PC-3 (cell line): ENCODE measurements at regions not wholly inside any gene's neighbourhood (a gene's known extent, or its start where the extent isn't known, plus 50 kb on each side); places are given as distances from the start of the nearest gene placed in this dataset.

ENCODE experiments used
- ATAC-seq: fragments of 200-7000 bp; cut with Tn5 transposase; 2 replicates; pipeline ENCODE4 v1.9.1; 2020; ENCODE audit warnings: mild to moderate bottlenecking, moderate library complexity
- BruUV-seq: library from RNA; stranded (reverse); fragments of 400-500 nt; replicated peaks from 2 replicates; lab custom pipeline; 2021; lab: Mats Ljungman, UMichigan
- CTCF ChIA-PET: fragments of 300-600 bp; sonication (Branson Sonifier 250); formaldehyde crosslinking; loops from one replicate; lab custom pipeline; 2022; ENCODE audit warnings: antibody characterized with exemption; lab: Charles Lee
- POLR2A ChIA-PET: fragments of 300-600 bp; sonication (Branson Sonifier 250); formaldehyde crosslinking; loops from one replicate; lab custom pipeline; 2022; ENCODE audit warnings: antibody characterized with exemption; ENCODE audit not compliant: unreplicated experiment; lab: Charles Lee
- DNase-seq: peaks from one replicate; pipeline ENCODE4 v3.0.0-alpha.2; 2015
- H2AFZ ChIP-seq: fragments of 300-600 bp; sonication (generic); 2 replicates; pipeline ENCODE4 v1.6.0; 2016; ENCODE audit warnings: antibody characterized with exemption, low read length
- H3F3A ChIP-seq: fragments of 300-600 bp; sonication (generic); one replicate; pipeline ENCODE4 v1.6.0; 2017; ENCODE audit warnings: antibody characterized with exemption, low read length, control low read depth, mild to moderate bottlenecking; ENCODE audit not compliant: unreplicated experiment
- H3K27ac ChIP-seq: fragments of 300-600 bp; sonication (generic); 2 replicates; pipeline ENCODE4 v1.5.1; 2016; ENCODE audit warnings: mild to moderate bottlenecking, low read length
- H3K27me3 ChIP-seq: fragments of 300-600 bp; sonication (generic); 2 replicates; pipeline ENCODE4 v1.6.1; 2016; ENCODE audit warnings: low read length, mixed read lengths
- H3K36me3 ChIP-seq: fragments of 300-600 bp; sonication (generic); 2 replicates; pipeline ENCODE4 v1.6.1; 2016; ENCODE audit warnings: low read depth, mixed run types, low read length, mixed read lengths
- H3K4me1 ChIP-seq: fragments of 300-600 bp; sonication (generic); 2 replicates; pipeline ENCODE4 v1.5.1; 2016; ENCODE audit warnings: low read length; ENCODE audit not compliant: insufficient read depth
- H3K4me2 ChIP-seq: fragments of 300-600 bp; sonication (generic); 2 replicates; pipeline ENCODE4 v1.6.0; 2016; ENCODE audit warnings: low read length
- H3K4me3 ChIP-seq: fragments of 300-600 bp; sonication (generic); 2 replicates; pipeline ENCODE4 v1.5.1; 2016; ENCODE audit warnings: mild to moderate bottlenecking, low read length, mixed read lengths
- H3K79me2 ChIP-seq: fragments of 300-600 bp; sonication (generic); 2 replicates; pipeline ENCODE4 v1.6.1; 2017; ENCODE audit warnings: low read length, mixed read lengths
- H3K9ac ChIP-seq: fragments of 300-600 bp; sonication (generic); 2 replicates; pipeline ENCODE4 v1.6.0; 2016; ENCODE audit warnings: mild to moderate bottlenecking, low read length
- H3K9me2 ChIP-seq: fragments of 300-600 bp; sonication (generic); replicated peaks from 2 replicates; pipeline ENCODE4 v1.6.1; 2016; ENCODE audit warnings: mixed run types, low read length, mixed read lengths
- H3K9me3 ChIP-seq: fragments of 300-600 bp; sonication (generic); 2 replicates; pipeline ENCODE4 v1.6.1; 2016; ENCODE audit warnings: low read length, mixed read lengths
- H4K20me1 ChIP-seq: fragments of 300-600 bp; sonication (generic); 2 replicates; pipeline ENCODE4 v1.6.1; 2016; ENCODE audit warnings: low read length, mixed read lengths
- EZH2 ChIP-seq: fragments of 300-600 bp; sonication (generic); IDR thresholded peaks from one replicate; pipeline ENCODE4 v1.6.1; 2017; ENCODE audit warnings: antibody characterized with exemption, mild to moderate bottlenecking, low read length; ENCODE audit not compliant: unreplicated experiment
- EZH2phosphoT487 ChIP-seq: fragments of 300-600 bp; sonication (generic); IDR thresholded peaks from 2 replicates; pipeline ENCODE4 v1.6.1; 2018; ENCODE audit warnings: mild to moderate bottlenecking, antibody characterized with exemption, low read length, borderline replicate concordance
- intact Hi-C: fragments of 100-400 bp; cut with micrococcal nuclease; formaldehyde crosslinking; loops from 2 replicates; pipeline ENCODE4 v1.9.0; 2023
- TF ChIP-seq, protein P1 (sequence below): fragments of 300-600 bp; sonication (generic); conservative IDR thresholded peaks from 2 replicates; pipeline ENCODE4 v1.5.1; 2017; ENCODE audit warnings: antibody characterized with exemption, low read depth, mild to moderate bottlenecking, low read length

DNA sequence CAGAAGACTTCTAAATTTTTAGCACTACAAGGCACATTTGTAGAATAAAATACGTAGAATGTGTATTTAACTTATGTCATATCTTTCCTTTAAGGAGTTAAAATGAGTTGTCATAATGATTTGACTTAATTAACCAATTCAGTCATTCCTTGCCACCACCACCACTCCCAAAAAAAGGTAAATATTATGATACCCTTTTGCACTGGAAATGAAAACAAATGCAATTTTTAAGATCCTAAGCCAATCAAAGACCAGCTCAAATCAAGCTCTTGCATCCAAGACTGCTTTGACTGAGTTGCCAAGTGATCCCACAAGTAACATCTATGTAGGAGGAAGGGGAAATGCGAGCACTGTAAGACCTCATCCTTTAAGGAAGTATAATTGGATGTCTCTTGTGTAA, 426.6 kb upstream of the ATP11B start:
- POLR2A ChIA-PET, result no interaction called here
- H3K4me3 ChIP-seq, result no peak overlapping the region
- CTCF ChIA-PET, result no interaction called here
- no peak overlapping the region for H3K27ac ChIP-seq
- H3K79me2 ChIP-seq, result no peaks in the 10 kb centered on the region
- no peaks in the 10 kb centered on the region for H3K36me3 ChIP-seq
- no peak for DNase-seq
- peaks cover 32% of the 10 kb centered on the region for H3K4me1 ChIP-seq
- no peak overlapping the region for H3K9ac ChIP-seq
- H3K4me2 ChIP-seq, result no peak overlapping the region
- no peak overlapping the region for H2AFZ ChIP-seq
- intact Hi-C loops, result loop anchor here (5.0 kb wide), 2 partner anchors 121 to 154 kb away; no protein-coding TSS in a partner anchor
- TF ChIP-seq, protein P1, sequence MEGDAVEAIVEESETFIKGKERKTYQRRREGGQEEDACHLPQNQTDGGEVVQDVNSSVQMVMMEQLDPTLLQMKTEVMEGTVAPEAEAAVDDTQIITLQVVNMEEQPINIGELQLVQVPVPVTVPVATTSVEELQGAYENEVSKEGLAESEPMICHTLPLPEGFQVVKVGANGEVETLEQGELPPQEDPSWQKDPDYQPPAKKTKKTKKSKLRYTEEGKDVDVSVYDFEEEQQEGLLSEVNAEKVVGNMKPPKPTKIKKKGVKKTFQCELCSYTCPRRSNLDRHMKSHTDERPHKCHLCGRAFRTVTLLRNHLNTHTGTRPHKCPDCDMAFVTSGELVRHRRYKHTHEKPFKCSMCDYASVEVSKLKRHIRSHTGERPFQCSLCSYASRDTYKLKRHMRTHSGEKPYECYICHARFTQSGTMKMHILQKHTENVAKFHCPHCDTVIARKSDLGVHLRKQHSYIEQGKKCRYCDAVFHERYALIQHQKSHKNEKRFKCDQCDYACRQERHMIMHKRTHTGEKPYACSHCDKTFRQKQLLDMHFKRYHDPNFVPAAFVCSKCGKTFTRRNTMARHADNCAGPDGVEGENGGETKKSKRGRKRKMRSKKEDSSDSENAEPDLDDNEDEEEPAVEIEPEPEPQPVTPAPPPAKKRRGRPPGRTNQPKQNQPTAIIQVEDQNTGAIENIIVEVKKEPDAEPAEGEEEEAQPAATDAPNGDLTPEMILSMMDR, result no peak
- no peak for TF ChIP-seq EZH2
- TF ChIP-seq EZH2phosphoT487, result no peak
- ATAC-seq, result no peak
- no peaks in the 10 kb centered on the region; the same call in 1 of the 2 replicates for H3K9me2 ChIP-seq
- H3F3A ChIP-seq, result no peaks in the 10 kb centered on the region
- no TSS peak for BruUV-seq
- no peaks in the 10 kb centered on the region for H4K20me1 ChIP-seq
- H3K9me3 ChIP-seq, result no peaks in the 10 kb centered on the region
- H3K27me3 ChIP-seq, result no peaks in the 10 kb centered on the region

DNA sequence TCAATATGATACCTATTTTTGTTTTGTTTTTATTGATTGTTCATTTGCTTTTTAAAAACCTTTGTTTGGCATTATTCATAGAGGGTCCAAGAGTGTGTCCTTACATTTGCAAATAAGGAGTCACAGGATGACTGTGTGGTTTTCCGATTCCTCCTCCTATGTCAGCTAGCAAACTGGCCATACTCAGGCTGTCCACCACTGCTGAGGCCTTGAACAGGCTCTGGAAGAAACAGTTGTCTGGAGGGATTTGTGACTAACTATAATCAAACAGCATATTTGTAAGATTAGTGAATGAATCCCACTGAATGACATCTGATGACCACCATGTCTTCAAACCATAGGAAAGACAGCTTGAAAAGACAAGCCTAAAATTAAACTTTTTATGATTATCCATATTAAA, 423.4 kb upstream of the ATP11B start:
- ATAC-seq, result no peak
- POLR2A ChIA-PET, result interaction anchor here (0.6 kb wide), 1 partner anchor 123 kb away, joined by 16 read pairs; no protein-coding TSS in a partner anchor
- no peaks in the 10 kb centered on the region for H3F3A ChIP-seq

DNA sequence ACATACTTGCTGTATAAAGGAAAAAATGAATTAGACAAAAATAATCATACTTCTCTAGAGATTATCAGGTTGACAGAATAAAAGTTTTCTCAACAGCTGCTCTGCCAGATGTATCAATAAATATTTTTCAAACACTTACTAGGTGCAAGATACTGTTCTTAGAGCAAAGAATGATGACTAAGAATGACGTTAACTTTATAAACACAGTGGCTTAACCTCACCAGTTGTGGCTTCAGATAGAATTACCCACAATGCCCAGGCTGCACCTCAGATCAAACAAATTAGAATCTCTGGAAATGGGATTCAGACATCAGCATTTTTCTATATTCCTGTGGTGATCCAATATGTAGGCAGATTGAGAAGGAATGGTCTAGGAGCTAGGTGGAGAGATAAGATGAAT, 422.4 kb upstream of the ATP11B start:
- ChIA-PET CTCF (no interaction called here), POLR2A (no interaction called here)
- DNase-seq (peak; percentile 81), ATAC-seq (peak; percentile 99)
- Histone ChIP-seq H3K9me2 (no peaks in the 10 kb centered on the region), H3F3A (no peaks in the 10 kb centered on the region), H3K27me3 (no peaks in the 10 kb centered on the region), H3K4me1 (peaks cover 16% of the 10 kb centered on the region), H3K9me3 (no peaks in the 10 kb centered on the region), H3K27ac (no peak overlapping the region), H4K20me1 (no peaks in the 10 kb centered on the region), H3K4me3 (no peak overlapping the region), H3K36me3 (no peaks in the 10 kb centered on the region), H3K4me2 (peak overlapping the region; percentile 40), H2AFZ (no peak overlapping the region), H3K9ac (no peak overlapping the region), H3K79me2 (no peaks in the 10 kb centered on the region)
- no TSS peak for BruUV-seq
- intact Hi-C loops, result no loop called here
- no peak for TF ChIP-seq EZH2
- TF ChIP-seq, protein P1, result no peak
- no peak for TF ChIP-seq EZH2phosphoT487

More for the DNA sequence above, 423.4 kb upstream of the ATP11B start:
- Histone ChIP-seq H3K27me3 (no peaks in the 10 kb centered on the region), H3K9ac (no peak overlapping the region), H3K4me3 (no peak overlapping the region), H3K79me2 (no peaks in the 10 kb centered on the region), H2AFZ (no peak overlapping the region), H4K20me1 (no peaks in the 10 kb centered on the region), H3K36me3 (no peaks in the 10 kb centered on the region), H3K4me1 (peaks cover 25% of the 10 kb centered on the region), H3K9me3 (no peaks in the 10 kb centered on the region), H3K9me2 (no peaks in the 10 kb centered on the region), H3K27ac (no peak overlapping the region), H3K4me2 (no peak overlapping the region)
- DNase-seq, result peak; percentile 22
- BruUV-seq, result no TSS peak
- TF ChIP-seq EZH2, result no peak
- TF ChIP-seq EZH2phosphoT487, result no peak
- TF ChIP-seq, protein P1, result no peak
- intact Hi-C loops, result loop anchor here (5.0 kb wide), 2 partner anchors 117 to 158 kb away; no protein-coding TSS in a partner anchor
- CTCF ChIA-PET, result no interaction called here
